GM19240 (cell line): ENCODE measurements at regions not wholly inside any gene's neighbourhood (a gene's known extent, or its start where the extent isn't known, plus 50 kb on each side); places are given as distances from the start of the nearest gene placed in this dataset.

ENCODE experiments used
- DNase-seq: peaks from one replicate; pipeline ENCODE4 v3.0.0; 2011; ENCODE audit warnings: low spot score; ENCODE audit not compliant: insufficient read length

DNA sequence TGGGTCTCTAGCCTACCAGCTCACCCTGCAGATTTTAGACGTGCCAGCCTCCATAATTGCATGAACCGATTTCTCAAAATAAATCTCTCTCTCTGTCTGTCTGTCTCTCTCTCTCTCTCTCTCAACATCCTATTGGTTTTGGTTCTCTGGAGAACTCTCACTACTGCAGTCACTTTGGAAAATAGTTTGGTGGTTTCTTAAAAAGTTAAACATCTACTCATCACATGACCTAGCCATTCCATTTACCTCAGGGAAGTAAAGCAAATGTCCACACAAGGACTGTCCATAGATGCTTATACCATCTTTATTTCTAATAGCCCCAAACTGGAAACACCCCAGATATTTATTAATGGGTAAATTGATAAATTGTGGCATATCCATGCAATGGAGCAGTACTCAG, 119.5 kb downstream of the SNX19 start:
- no peak for DNase-seq

GRCh38 chr11:130798280-130798679, 118.0 kb downstream of the SNX19 start:
- no peak for DNase-seq

DNA sequence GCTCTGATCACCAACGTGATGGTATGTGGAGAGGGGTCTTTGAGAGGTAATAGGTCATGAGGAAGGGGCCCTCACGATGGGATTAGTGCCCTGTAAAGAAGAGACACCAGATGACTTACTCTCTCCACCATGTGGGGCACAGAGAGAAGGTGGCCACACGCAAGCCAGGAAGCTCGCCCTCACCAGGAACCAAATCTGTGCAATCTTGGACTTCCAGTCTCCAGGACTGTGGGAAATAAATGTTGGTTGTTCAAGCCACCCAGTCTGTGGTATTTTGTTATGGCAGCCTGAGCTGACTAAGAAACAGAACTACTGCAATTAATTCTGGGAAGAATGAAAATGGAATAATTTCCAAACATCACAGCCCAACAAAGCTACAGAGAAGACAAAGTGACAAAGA, 117.5 kb downstream of the SNX19 start:
- no peak for DNase-seq

GRCh38 chr11:130801333-130802122, 114.8 kb downstream of the SNX19 start:
- no peak for DNase-seq

- DNase-seq = no peak
Observed at GRCh38 chr11:130802567-130802966, 113.7 kb downstream of the SNX19 start.

- no peak for DNase-seq
Observed at GRCh38 chr11:130804306-130805076, 111.8 kb downstream of the SNX19 start.

DNA sequence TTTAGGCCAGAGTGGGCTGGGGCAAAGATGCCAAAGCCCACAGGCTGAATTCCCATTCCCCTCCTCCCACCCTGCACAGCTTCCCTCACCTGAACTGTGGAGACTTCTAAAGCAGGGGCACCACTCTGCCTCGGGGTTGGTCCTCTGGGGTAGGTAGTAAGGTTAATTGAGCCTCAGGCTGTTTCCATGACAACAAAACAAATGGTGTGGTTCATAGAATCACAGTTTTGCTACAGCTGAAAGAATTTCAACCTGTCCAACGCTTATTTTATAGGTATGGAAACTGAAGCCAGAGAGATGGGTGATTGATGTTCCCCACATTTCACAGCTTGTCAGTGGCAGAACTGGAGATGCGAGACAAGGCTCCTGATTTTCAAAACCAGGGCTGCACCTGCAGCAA, 109.5 kb downstream of the SNX19 start:
- no peak for DNase-seq

GRCh38 chr11:130808541-130808940, 107.7 kb downstream of the SNX19 start:
- DNase-seq = no peak

GRCh38 chr11:130813196-130813595, 103.1 kb downstream of the SNX19 start:
- no peak for DNase-seq

- DNase-seq = no peak
Observed at GRCh38 chr11:130813638-130814037, 102.6 kb downstream of the SNX19 start.

GRCh38 chr11:130814440-130815096, 101.7 kb downstream of the SNX19 start:
- DNase-seq = no peak

DNA sequence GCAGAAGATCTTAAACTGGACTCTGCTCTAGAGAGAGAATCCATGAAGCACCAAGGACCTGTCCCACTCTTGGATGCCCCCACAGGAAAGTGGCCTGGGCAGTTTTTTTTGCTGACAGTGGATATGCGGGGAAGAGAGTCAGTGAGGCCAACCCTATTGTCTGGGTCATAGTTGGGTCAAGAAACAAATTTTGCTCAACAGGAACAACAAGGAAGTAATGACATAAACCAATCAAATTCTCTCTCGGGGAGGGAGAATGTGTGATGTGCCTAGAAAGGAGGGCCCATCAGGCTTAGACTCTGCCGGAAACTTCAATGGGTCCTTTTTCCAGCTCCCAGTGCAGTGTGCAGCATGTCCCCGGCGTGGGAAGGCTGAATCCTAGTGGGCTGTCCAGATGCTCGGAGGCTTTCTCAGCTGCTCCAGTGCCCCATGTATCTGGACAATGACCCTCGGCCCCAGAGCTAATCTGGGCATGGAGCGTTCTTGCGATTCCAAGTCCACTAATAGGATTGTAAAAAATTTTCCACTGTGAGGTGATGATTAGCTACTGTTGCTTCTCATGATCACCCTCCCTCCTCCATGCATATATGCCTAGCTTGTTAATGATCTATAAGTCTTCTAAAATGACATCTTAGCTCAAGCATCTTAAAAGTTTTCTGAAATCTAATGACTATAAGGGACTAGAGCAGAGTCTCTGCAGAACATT, 101.0 kb downstream of the SNX19 start:
- no peak for DNase-seq

DNA sequence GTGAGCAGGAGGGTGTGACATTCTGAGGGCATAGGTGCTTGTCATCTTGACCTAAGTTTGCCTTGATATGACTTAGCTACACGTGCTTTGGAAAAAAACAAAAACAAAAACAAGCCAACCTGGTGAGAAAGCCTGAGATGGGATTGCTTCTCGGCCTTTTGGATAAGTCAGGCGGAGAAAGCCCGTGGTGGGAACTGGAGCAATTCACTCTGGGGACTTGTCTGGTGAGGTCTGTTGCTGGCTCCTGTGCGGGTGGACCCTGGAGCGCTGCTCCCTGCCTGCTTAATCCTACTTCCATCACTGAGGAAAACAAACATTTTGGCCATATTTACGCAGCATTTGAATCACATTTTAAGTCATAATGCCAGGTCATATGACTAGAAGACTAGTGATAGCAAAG, 100.3 kb downstream of the SNX19 start:
- DNase-seq = no peak

DNA sequence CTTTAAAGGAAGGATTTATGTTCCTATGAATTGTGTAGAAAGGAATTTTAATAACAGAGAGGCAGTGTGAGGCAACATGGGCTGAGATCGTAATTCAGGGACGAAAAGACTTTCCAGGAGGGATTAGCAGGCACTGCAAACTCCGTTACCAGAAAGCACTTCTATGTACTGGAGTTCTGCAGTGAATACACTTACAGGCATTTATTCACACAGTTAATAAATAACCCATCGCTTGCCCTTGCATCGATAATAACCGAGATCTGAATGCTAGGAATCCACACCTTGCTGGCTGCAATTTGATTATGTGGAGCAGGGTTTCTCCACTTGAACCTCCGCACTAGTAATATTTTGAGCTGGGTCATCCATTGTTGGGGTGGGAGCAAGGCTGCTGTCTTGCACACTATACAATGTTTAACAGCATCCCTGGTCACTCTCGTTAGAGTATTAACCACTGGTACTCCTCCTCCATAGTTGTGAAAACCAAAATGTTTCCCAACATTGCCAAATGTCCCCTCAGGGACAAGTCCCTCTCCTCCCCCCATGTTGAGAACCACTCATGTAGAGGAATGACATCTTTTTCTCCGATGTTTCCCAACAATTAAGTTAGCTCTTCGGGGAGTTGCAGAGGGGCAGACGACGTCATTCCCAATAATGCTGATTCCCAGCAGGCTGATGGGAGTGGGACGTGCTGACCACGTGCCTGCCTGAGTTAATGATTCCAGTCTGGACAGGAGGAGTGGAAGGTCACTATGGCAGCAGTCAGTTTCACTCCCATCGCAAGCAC, 99.5 kb downstream of the SNX19 start:
- DNase-seq = no peak

- no peak for DNase-seq
Observed at GRCh38 chr11:130817330-130817944, 98.8 kb downstream of the SNX19 start.

DNA sequence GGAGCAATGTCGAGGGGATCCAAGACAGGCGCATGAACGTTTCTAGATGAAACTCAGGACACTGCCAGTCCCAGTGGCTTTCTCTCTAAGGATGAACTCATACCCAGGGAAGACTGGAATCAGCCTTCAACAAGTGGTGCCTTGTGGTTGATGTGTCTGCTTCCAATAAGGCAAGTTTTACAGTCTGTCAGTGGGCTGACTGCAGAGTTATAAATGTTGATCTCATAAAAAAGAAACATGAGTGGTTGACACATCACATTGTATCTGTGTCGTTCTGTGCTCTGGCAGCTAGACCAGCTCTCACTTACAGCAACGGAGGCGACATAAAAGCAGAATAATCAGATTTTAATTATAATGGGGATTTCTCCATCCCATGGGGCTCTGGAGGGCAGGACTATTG, 96.7 kb downstream of the SNX19 start:
- no peak for DNase-seq
